Neural progenitor cell (in vitro differentiated cells): ENCODE measurements at regions not wholly inside any gene's neighbourhood (a gene's known extent, or its start where the extent isn't known, plus 50 kb on each side); places are given as distances from the start of the nearest gene placed in this dataset.

Source experiments
- DNase-seq: peaks from one replicate; pipeline ENCODE4 v3.0.0-alpha.2; 2016; ENCODE audit warnings: low spot score
- H2AFZ ChIP-seq: fragments of 200-600 bp; sonication (generic); replicated peaks from 2 replicates; pipeline ENCODE4 v1.6.1; 2016; ENCODE audit warnings: antibody characterized with exemption
- H3F3A ChIP-seq: fragments of 200-600 bp; sonication (generic); 2 replicates; pipeline ENCODE4 v1.6.1; 2016; ENCODE audit warnings: antibody characterized with exemption, low read depth
- H3K27ac ChIP-seq: fragments of 200-600 bp; sonication (generic); 2 replicates; pipeline ENCODE4 v1.5.1; 2016; ENCODE audit warnings: mild to moderate bottlenecking
- H3K27me3 ChIP-seq: fragments of 200-600 bp; sonication (generic); 2 replicates; pipeline ENCODE4 v1.6.1; 2016; ENCODE audit warnings: mild to moderate bottlenecking, moderate library complexity
- H3K36me3 ChIP-seq: fragments of 200-600 bp; sonication (generic); 2 replicates; pipeline ENCODE4 v1.5.1; 2016
- H3K4me1 ChIP-seq: fragments of 200-600 bp; sonication (generic); 2 replicates; pipeline ENCODE4 v1.6.1; 2016; ENCODE audit warnings: mixed run types
- H3K4me2 ChIP-seq: fragments of 200-600 bp; sonication (generic); 2 replicates; pipeline ENCODE4 v1.6.1; 2016
- H3K4me3 ChIP-seq: fragments of 200-600 bp; sonication (generic); 2 replicates; pipeline ENCODE4 v1.5.1; 2016
- H3K79me2 ChIP-seq: fragments of 200-600 bp; sonication (generic); 2 replicates; pipeline ENCODE4 v1.6.1; 2016; ENCODE audit warnings: low read depth
- H3K9ac ChIP-seq: fragments of 200-600 bp; sonication (generic); 2 replicates; pipeline ENCODE4 v1.6.1; 2016
- H3K9me3 ChIP-seq: fragments of 200-600 bp; sonication (generic); 2 replicates; pipeline ENCODE4 v1.5.1; 2016; ENCODE audit warnings: low read depth
- H4K20me1 ChIP-seq: fragments of 200-600 bp; sonication (generic); 2 replicates; pipeline ENCODE4 v1.6.1; 2016; ENCODE audit warnings: low read depth
- H3K27ac Mint-ChIP-seq: 3 replicates; pipeline ENCODE4 v1.8.0; 2021; ENCODE audit warnings: mixed read lengths
- H3K27me3 Mint-ChIP-seq: 2 replicates; pipeline ENCODE4 v1.8.0; 2022; ENCODE audit warnings: low read depth, mild to moderate bottlenecking, inconsistent platforms, moderate library complexity, mixed read lengths; ENCODE audit not compliant: insufficient read depth
- H3K36me3 Mint-ChIP-seq: 3 replicates; pipeline ENCODE4 v1.8.0; 2021; ENCODE audit warnings: mixed read lengths
- H3K4me1 Mint-ChIP-seq: 3 replicates; pipeline ENCODE4 v1.8.0; 2021; ENCODE audit warnings: mixed read lengths
- H3K4me3 Mint-ChIP-seq: 3 replicates; pipeline ENCODE4 v1.8.0; 2021; ENCODE audit warnings: mild to moderate bottlenecking, moderate library complexity, mixed read lengths
- H3K9me3 Mint-ChIP-seq: 3 replicates; pipeline ENCODE4 v1.8.0; 2020; ENCODE audit warnings: mixed read lengths
- EZH2 ChIP-seq: fragments of 200-600 bp; sonication (generic); IDR thresholded peaks from 2 replicates; pipeline ENCODE4 v1.6.1; 2017; ENCODE audit warnings: antibody characterized with exemption, mild to moderate bottlenecking, moderate library complexity
- EZH2phosphoT487 ChIP-seq: fragments of 200-600 bp; sonication (generic); IDR thresholded peaks from 2 replicates; pipeline ENCODE4 v1.6.1; 2017; ENCODE audit warnings: antibody characterized with exemption
- TF ChIP-seq, protein P1 (sequence below): fragments of 200-600 bp; sonication (generic); IDR thresholded peaks from 2 replicates; pipeline ENCODE4 v1.5.1; 2017; ENCODE audit warnings: antibody characterized with exemption, mild to moderate bottlenecking

DNA sequence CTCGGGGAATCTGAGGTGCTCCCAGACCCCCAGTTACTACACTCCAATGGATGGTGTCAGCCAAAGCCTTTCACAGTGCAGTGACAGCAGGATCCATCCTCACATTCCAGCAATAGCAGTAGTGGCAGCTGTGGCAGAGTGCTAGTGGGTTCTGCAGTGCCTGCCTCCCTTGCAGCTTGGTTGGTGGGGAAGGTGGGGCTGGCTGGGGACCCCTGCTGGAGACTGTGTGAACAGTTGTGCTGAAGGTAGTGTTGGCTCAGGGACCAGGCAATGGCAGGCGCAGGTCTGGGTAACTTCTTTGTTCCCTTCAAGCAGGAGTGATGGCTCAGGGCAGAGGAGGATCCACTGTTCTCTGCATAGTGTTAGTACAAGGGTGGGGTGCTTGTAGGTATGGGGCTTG lies 343.7 kb upstream of the TRAM1L1 start:
- Mint-ChIP-seq H3K4me3 (no peak overlapping the region), H3K9me3 (peaks cover 2% of the 10 kb centered on the region), H3K36me3 (peaks cover 1% of the 10 kb centered on the region), H3K27ac (no peak overlapping the region), H3K27me3 (no peaks in the 10 kb centered on the region), H3K4me1 (no peaks in the 10 kb centered on the region)
- no peaks in the 10 kb centered on the region for H4K20me1 ChIP-seq
- H3K9me3 ChIP-seq = no peaks in the 10 kb centered on the region
- H3K27ac ChIP-seq = no peak overlapping the region
- no peaks in the 10 kb centered on the region for H3F3A ChIP-seq
- no peaks in the 10 kb centered on the region for H3K27me3 ChIP-seq
- no peak overlapping the region for H3K9ac ChIP-seq
- TF ChIP-seq EZH2phosphoT487 = no peak
- TF ChIP-seq, protein P1, sequence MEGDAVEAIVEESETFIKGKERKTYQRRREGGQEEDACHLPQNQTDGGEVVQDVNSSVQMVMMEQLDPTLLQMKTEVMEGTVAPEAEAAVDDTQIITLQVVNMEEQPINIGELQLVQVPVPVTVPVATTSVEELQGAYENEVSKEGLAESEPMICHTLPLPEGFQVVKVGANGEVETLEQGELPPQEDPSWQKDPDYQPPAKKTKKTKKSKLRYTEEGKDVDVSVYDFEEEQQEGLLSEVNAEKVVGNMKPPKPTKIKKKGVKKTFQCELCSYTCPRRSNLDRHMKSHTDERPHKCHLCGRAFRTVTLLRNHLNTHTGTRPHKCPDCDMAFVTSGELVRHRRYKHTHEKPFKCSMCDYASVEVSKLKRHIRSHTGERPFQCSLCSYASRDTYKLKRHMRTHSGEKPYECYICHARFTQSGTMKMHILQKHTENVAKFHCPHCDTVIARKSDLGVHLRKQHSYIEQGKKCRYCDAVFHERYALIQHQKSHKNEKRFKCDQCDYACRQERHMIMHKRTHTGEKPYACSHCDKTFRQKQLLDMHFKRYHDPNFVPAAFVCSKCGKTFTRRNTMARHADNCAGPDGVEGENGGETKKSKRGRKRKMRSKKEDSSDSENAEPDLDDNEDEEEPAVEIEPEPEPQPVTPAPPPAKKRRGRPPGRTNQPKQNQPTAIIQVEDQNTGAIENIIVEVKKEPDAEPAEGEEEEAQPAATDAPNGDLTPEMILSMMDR = peak; percentile 18
- no peaks in the 10 kb centered on the region for H3K4me1 ChIP-seq
- no peak overlapping the region for H3K4me2 ChIP-seq
- no peak overlapping the region for H2AFZ ChIP-seq
- no peaks in the 10 kb centered on the region for H3K79me2 ChIP-seq
- no peaks in the 10 kb centered on the region for H3K36me3 ChIP-seq
- peak; percentile 5 for DNase-seq
- H3K4me3 ChIP-seq = no peak overlapping the region

DNA sequence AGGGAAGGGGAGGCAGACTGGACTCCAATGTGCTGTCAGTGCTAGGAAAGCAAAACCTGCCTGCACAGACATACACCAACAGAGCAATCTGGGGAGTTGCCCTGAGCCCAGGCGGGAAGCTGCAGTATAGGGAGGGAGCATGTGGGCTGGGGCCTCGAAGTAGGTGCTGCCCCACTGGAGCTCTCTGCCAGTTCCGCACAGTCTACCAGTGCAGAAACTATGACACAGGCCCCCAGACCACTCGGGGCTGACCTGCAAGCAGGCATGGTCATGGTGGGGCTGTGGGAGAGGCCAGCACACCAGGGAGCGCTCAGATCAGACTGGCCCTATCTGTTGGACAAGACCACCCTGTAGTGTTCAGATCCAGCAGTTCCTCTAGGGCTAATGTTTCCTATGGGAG lies 344.1 kb upstream of the TRAM1L1 start:
- Mint-ChIP-seq H3K4me3 (no peak overlapping the region), H3K4me1 (no peaks in the 10 kb centered on the region), H3K9me3 (peaks cover 2% of the 10 kb centered on the region), H3K27ac (no peak overlapping the region), H3K27me3 (no peaks in the 10 kb centered on the region), H3K36me3 (peaks cover 1% of the 10 kb centered on the region)
- H3K27ac ChIP-seq = no peak overlapping the region
- H4K20me1 ChIP-seq = no peaks in the 10 kb centered on the region
- H2AFZ ChIP-seq = no peak overlapping the region
- no peak for TF ChIP-seq EZH2
- no peak for TF ChIP-seq EZH2phosphoT487
- TF ChIP-seq, protein P1 = no peak
- H3K27me3 ChIP-seq = no peaks in the 10 kb centered on the region
- no peaks in the 10 kb centered on the region for H3K79me2 ChIP-seq
- no peak overlapping the region for H3K4me3 ChIP-seq
- no peak for DNase-seq
- no peak overlapping the region for H3K4me2 ChIP-seq
- H3K36me3 ChIP-seq = no peaks in the 10 kb centered on the region
- H3K9me3 ChIP-seq = no peaks in the 10 kb centered on the region
- no peaks in the 10 kb centered on the region for H3F3A ChIP-seq
- H3K4me1 ChIP-seq = no peaks in the 10 kb centered on the region
- H3K9ac ChIP-seq = no peak overlapping the region

DNA sequence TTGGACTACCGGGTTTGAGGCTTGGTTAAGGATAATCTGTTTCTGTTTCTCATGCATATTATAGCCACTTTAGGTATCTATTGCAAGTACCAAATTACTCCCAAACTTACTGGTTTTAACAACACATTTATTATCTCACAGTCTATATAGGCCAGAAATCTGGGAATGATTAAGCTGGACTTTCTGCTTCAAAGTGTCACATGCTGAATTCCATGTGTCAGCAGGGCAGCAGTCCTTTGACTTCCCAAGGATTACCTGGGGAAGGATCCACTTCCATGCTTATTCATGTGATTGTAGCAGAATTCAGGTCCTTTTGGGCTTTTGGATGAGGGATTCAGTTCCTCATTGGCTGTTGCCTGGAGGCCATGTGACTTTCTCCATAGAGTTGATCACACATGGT lies 349.0 kb upstream of the TRAM1L1 start:
- H3F3A ChIP-seq = no peaks in the 10 kb centered on the region
- Mint-ChIP-seq H3K9me3 (no peaks in the 10 kb centered on the region), H3K36me3 (peaks cover 1% of the 10 kb centered on the region), H3K27ac (no peak overlapping the region), H3K27me3 (no peaks in the 10 kb centered on the region), H3K4me3 (no peak overlapping the region), H3K4me1 (no peaks in the 10 kb centered on the region)
- H3K4me1 ChIP-seq = no peaks in the 10 kb centered on the region
- no peak overlapping the region for H2AFZ ChIP-seq
- H3K9me3 ChIP-seq = no peaks in the 10 kb centered on the region
- H3K27ac ChIP-seq = no peak overlapping the region
- no peak overlapping the region for H3K4me3 ChIP-seq
- no peak overlapping the region for H3K9ac ChIP-seq
- H3K4me2 ChIP-seq = no peak overlapping the region
- TF ChIP-seq EZH2phosphoT487 (no peak), EZH2 (no peak)
- TF ChIP-seq, protein P1 = no peak
- no peaks in the 10 kb centered on the region for H3K79me2 ChIP-seq
- no peaks in the 10 kb centered on the region for H4K20me1 ChIP-seq
- DNase-seq = no peak
- H3K27me3 ChIP-seq = no peaks in the 10 kb centered on the region
- H3K36me3 ChIP-seq = no peaks in the 10 kb centered on the region

DNA sequence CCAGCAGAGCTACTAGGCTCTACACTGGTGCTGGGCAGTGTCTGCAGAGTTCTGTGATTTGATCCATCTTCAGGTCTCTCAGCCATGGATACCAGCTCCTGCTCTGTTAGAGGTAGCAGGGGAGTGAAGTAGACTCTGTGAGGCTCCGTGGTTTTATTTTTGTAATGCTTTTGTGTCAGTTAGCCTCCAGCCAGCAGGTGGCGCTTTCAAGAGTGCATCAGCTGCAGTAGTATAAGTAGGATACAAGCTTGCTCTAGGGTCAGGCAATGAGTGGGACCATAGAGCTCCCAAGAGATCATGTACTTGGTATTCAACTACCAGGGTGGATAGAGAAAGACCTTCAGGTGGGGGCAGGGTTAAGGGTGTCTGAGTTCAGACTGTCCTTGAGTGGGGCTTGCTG lies 362.5 kb upstream of the TRAM1L1 start:
- H3K9ac ChIP-seq = no peak overlapping the region

More for the DNA sequence above, 362.5 kb upstream of the TRAM1L1 start:
- H3F3A ChIP-seq = no peaks in the 10 kb centered on the region
- no peak overlapping the region for H3K4me2 ChIP-seq
- H3K27ac Mint-ChIP-seq = no peak overlapping the region
- H3K4me1 Mint-ChIP-seq = no peaks in the 10 kb centered on the region
- no peak overlapping the region for H3K27ac ChIP-seq
- no peak overlapping the region for H3K4me3 ChIP-seq
- no peaks in the 10 kb centered on the region for H3K27me3 ChIP-seq
- DNase-seq = no peak
- no peaks in the 10 kb centered on the region for H3K4me1 ChIP-seq
- H4K20me1 ChIP-seq = no peaks in the 10 kb centered on the region
- no peaks in the 10 kb centered on the region for H3K36me3 Mint-ChIP-seq
- peaks cover 9% of the 10 kb centered on the region for H3K9me3 Mint-ChIP-seq
- no peaks in the 10 kb centered on the region for H3K36me3 ChIP-seq
- no peaks in the 10 kb centered on the region for H3K79me2 ChIP-seq
- no peaks in the 10 kb centered on the region for H3K27me3 Mint-ChIP-seq
- TF ChIP-seq, protein P1 = peak; percentile 45
- TF ChIP-seq EZH2phosphoT487 (no peak), EZH2 (no peak)
- H3K9me3 ChIP-seq = no peaks in the 10 kb centered on the region
- no peak overlapping the region for H3K4me3 Mint-ChIP-seq
- H2AFZ ChIP-seq = no peak overlapping the region
